Parathyroid adenoma (tissue), 2 donors: ENCODE measurements at regions not wholly inside any gene's neighbourhood (a gene's known extent, or its start where the extent isn't known, plus 50 kb on each side); places are given as distances from the start of the nearest gene placed in this dataset.

Experiments used
- H2AFZ ChIP-seq: fragments of 300-600 bp; sonication (generic); one replicate; pipeline ENCODE4 v1.7.0; 2017; ENCODE audit warnings: antibody characterized with exemption, mild to moderate bottlenecking
- H3K27ac ChIP-seq: fragments of 300-600 bp; sonication (generic); one replicate; pipeline ENCODE4 v1.7.0; 2017
- H3K27me3 ChIP-seq: fragments of 300-600 bp; sonication (generic); one replicate; pipeline ENCODE4 v1.7.0; 2017; ENCODE audit warnings: low read length; ENCODE audit not compliant: control insufficient read depth, insufficient read depth
- H3K36me3 ChIP-seq: fragments of 300-600 bp; sonication (generic); one replicate; pipeline ENCODE4 v1.7.0; 2017; ENCODE audit warnings: low read length; ENCODE audit not compliant: control insufficient read depth, insufficient read depth
- H3K4me1 ChIP-seq: fragments of 300-600 bp; sonication (generic); one replicate; pipeline ENCODE4 v1.7.0; 2017; ENCODE audit warnings: control low read depth
- H3K4me2 ChIP-seq: fragments of 300-600 bp; sonication (generic); one replicate; pipeline ENCODE4 v1.7.0; 2017; ENCODE audit warnings: low read length
- H3K4me3 ChIP-seq: fragments of 300-600 bp; sonication (generic); one replicate; pipeline ENCODE4 v1.7.0; 2017; ENCODE audit warnings: low read depth, low read length
- H3K79me2 ChIP-seq: fragments of 300-600 bp; sonication (generic); one replicate; pipeline ENCODE4 v1.7.0; 2017; ENCODE audit warnings: control low read depth
- H3K9ac ChIP-seq: fragments of 300-600 bp; sonication (generic); one replicate; pipeline ENCODE4 v1.7.0; 2017; ENCODE audit warnings: mild to moderate bottlenecking
- H3K9me3 ChIP-seq: fragments of 300-600 bp; sonication (generic); one replicate; pipeline ENCODE4 v1.7.0; 2017; ENCODE audit warnings: low read length; ENCODE audit not compliant: control insufficient read depth
- CTCF ChIP-seq: fragments of 300-600 bp; sonication (generic); IDR thresholded peaks from one replicate; pipeline ENCODE4 v1.7.0; 2017; ENCODE audit warnings: antibody characterized with exemption, mild to moderate bottlenecking
- donor health status: primary hyperparathyroidism.

- Histone ChIP-seq H3K4me1 (no peaks in the 10 kb centered on the region), H3K9me3 (no peaks in the 10 kb centered on the region), H3K27ac (no peak overlapping the region), H3K79me2 (no peaks in the 10 kb centered on the region), H2AFZ (no peak overlapping the region), H3K27me3 (no peaks in the 10 kb centered on the region), H3K9ac (no peak overlapping the region), H3K4me2 (no peak overlapping the region), H3K4me3 (no peak overlapping the region), H3K36me3 (no peaks in the 10 kb centered on the region)
- no peak for TF ChIP-seq CTCF
Observed at GRCh38 chr2:194270648-194271047, 1386.4 kb upstream of the SLC39A10 start.

GRCh38 chr2:194264586-194264985 is 1392.4 kb upstream of the SLC39A10 start:
- Histone ChIP-seq H3K4me3 (no peak overlapping the region), H3K36me3 (no peaks in the 10 kb centered on the region), H2AFZ (no peak overlapping the region), H3K4me1 (no peaks in the 10 kb centered on the region), H3K9ac (no peak overlapping the region), H3K79me2 (no peaks in the 10 kb centered on the region), H3K4me2 (no peak overlapping the region), H3K27me3 (no peaks in the 10 kb centered on the region), H3K9me3 (no peaks in the 10 kb centered on the region), H3K27ac (no peak overlapping the region)
- TF ChIP-seq CTCF: no peak

- Histone ChIP-seq H3K36me3 (no peaks in the 10 kb centered on the region), H3K4me2 (no peak overlapping the region), H3K27me3 (no peaks in the 10 kb centered on the region), H3K4me1 (no peaks in the 10 kb centered on the region), H3K4me3 (no peak overlapping the region), H3K79me2 (no peaks in the 10 kb centered on the region), H3K27ac (no peak overlapping the region), H3K9me3 (no peaks in the 10 kb centered on the region), H2AFZ (no peak overlapping the region), H3K9ac (no peak overlapping the region)
- TF ChIP-seq CTCF: no peak
Observed at GRCh38 chr2:194260185-194260584, 1396.8 kb upstream of the SLC39A10 start.

GRCh38 chr2:194257095-194257494 is 1399.9 kb upstream of the SLC39A10 start:
- Histone ChIP-seq H3K9me3 (no peaks in the 10 kb centered on the region), H3K4me1 (no peaks in the 10 kb centered on the region), H2AFZ (no peak overlapping the region), H3K79me2 (no peaks in the 10 kb centered on the region), H3K36me3 (no peaks in the 10 kb centered on the region), H3K27me3 (no peaks in the 10 kb centered on the region), H3K4me2 (no peak overlapping the region), H3K27ac (no peak overlapping the region), H3K4me3 (no peak overlapping the region), H3K9ac (no peak overlapping the region)
- no peak for TF ChIP-seq CTCF

GRCh38 chr2:194253528-194254259 is 1403.3 kb upstream of the SLC39A10 start:
- Histone ChIP-seq H3K4me2 (no peak overlapping the region), H3K9me3 (no peaks in the 10 kb centered on the region), H3K9ac (no peak overlapping the region), H3K4me3 (no peak overlapping the region), H3K27ac (no peak overlapping the region), H3K4me1 (no peaks in the 10 kb centered on the region), H2AFZ (no peak overlapping the region), H3K79me2 (no peaks in the 10 kb centered on the region), H3K36me3 (no peaks in the 10 kb centered on the region), H3K27me3 (no peaks in the 10 kb centered on the region)
- TF ChIP-seq CTCF: no peak
